ENCODE measurements at regions not wholly inside any gene's neighbourhood (a gene's known extent, or its start where the extent isn't known, plus 50 kb on each side); places are given as distances from the start of the nearest gene placed in this dataset.

- FAIRE-seq (no peak), ATAC-seq (peak; percentile 90 to 91), DNase-seq (ENCODE audit: low read depth in 1 of 2, low spot score in 1 of 2) (peak; percentile 39 to 81)
- Histone ChIP-seq H3K4me3 (peak overlapping the region; percentile 52), H3K27ac (peak overlapping the region; percentile 84 to 88), H3K4me2 (peak overlapping the region; percentile 84), H3K4me1 (peaks cover 25% of the 10 kb centered on the region), H3K9me3 (no peaks in the 10 kb centered on the region)
- WGBS (ENCODE audit: missing lambda C conversion rate): 7% methylated on average over 20 of the region's 55 CpGs
- POLR2A ChIA-PET: interaction anchor here (0.7 to 1.9 kb wide), 4 partner anchors 14 to 281 kb away, joined by 3 to 52 read pairs (median 3); partner anchors contain the start of gene SPRED1
- CTCF ChIA-PET: interaction anchor here (1.1 to 1.4 kb wide), 5 partner anchors 26 to 280 kb away, joined by 3 to 5 read pairs (median 3); no protein-coding TSS in a partner anchor
- no peak for TF ChIP-seq EP300 (IDR thresholded peaks at IDR 0.05)
- TF ChIP-seq EHF (CRISPR knock-in tag; IDR thresholded peaks at IDR 0.05): no peak
- TF ChIP-seq, protein P1, sequence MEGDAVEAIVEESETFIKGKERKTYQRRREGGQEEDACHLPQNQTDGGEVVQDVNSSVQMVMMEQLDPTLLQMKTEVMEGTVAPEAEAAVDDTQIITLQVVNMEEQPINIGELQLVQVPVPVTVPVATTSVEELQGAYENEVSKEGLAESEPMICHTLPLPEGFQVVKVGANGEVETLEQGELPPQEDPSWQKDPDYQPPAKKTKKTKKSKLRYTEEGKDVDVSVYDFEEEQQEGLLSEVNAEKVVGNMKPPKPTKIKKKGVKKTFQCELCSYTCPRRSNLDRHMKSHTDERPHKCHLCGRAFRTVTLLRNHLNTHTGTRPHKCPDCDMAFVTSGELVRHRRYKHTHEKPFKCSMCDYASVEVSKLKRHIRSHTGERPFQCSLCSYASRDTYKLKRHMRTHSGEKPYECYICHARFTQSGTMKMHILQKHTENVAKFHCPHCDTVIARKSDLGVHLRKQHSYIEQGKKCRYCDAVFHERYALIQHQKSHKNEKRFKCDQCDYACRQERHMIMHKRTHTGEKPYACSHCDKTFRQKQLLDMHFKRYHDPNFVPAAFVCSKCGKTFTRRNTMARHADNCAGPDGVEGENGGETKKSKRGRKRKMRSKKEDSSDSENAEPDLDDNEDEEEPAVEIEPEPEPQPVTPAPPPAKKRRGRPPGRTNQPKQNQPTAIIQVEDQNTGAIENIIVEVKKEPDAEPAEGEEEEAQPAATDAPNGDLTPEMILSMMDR (IDR thresholded peaks at IDR 0.05): peak; percentile 17; the same call in 1 of the 3 replicates
- peak; percentile 37; the same call in 1 of the 2 replicates for TF ChIP-seq E2F6 (IDR thresholded peaks at IDR 0.05; ENCODE audit: borderline replicate concordance, low read depth)
- TF ChIP-seq FOSB (CRISPR knock-in tag; IDR thresholded peaks at IDR 0.05): no peak
- no peak for TF ChIP-seq JUN (IDR thresholded peaks at IDR 0.05)
- no peak for TF ChIP-seq CHD4 (IDR thresholded peaks at IDR 0.05; ENCODE audit: borderline replicate concordance)
- no peak for TF ChIP-seq MAFK (IDR thresholded peaks at IDR 0.05; ENCODE audit: partially characterized antibody)
- no peak for TF ChIP-seq ESRRA (IDR thresholded peaks at IDR 0.05; ENCODE audit: borderline replicate concordance, low read length)
- TF ChIP-seq, protein P2, sequence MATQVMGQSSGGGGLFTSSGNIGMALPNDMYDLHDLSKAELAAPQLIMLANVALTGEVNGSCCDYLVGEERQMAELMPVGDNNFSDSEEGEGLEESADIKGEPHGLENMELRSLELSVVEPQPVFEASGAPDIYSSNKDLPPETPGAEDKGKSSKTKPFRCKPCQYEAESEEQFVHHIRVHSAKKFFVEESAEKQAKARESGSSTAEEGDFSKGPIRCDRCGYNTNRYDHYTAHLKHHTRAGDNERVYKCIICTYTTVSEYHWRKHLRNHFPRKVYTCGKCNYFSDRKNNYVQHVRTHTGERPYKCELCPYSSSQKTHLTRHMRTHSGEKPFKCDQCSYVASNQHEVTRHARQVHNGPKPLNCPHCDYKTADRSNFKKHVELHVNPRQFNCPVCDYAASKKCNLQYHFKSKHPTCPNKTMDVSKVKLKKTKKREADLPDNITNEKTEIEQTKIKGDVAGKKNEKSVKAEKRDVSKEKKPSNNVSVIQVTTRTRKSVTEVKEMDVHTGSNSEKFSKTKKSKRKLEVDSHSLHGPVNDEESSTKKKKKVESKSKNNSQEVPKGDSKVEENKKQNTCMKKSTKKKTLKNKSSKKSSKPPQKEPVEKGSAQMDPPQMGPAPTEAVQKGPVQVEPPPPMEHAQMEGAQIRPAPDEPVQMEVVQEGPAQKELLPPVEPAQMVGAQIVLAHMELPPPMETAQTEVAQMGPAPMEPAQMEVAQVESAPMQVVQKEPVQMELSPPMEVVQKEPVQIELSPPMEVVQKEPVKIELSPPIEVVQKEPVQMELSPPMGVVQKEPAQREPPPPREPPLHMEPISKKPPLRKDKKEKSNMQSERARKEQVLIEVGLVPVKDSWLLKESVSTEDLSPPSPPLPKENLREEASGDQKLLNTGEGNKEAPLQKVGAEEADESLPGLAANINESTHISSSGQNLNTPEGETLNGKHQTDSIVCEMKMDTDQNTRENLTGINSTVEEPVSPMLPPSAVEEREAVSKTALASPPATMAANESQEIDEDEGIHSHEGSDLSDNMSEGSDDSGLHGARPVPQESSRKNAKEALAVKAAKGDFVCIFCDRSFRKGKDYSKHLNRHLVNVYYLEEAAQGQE (IDR thresholded peaks at IDR 0.05): no peak
- TF ChIP-seq BCL3 (IDR thresholded peaks at IDR 0.05): no peak
- no peak for TF ChIP-seq JUNB (IDR thresholded peaks at IDR 0.05)
- no peak for TF ChIP-seq NR3C1 (IDR thresholded peaks at IDR 0.05)
- TF ChIP-seq EHMT2 (IDR thresholded peaks at IDR 0.05; ENCODE audit: low read depth): no peak
- no peak for TF ChIP-seq ZSCAN20 (CRISPR knock-in tag; IDR thresholded peaks at IDR 0.05)
- no peak for TF ChIP-seq ATOH8 (CRISPR knock-in tag; IDR thresholded peaks at IDR 0.05; ENCODE audit: low read depth)
- TF ChIP-seq, protein P3, sequence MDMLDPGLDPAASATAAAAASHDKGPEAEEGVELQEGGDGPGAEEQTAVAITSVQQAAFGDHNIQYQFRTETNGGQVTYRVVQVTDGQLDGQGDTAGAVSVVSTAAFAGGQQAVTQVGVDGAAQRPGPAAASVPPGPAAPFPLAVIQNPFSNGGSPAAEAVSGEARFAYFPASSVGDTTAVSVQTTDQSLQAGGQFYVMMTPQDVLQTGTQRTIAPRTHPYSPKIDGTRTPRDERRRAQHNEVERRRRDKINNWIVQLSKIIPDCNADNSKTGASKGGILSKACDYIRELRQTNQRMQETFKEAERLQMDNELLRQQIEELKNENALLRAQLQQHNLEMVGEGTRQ (IDR thresholded peaks at IDR 0.05): no peak
- no peak for TF ChIP-seq ZFP36 (IDR thresholded peaks at IDR 0.05; ENCODE audit: borderline replicate concordance, partially characterized antibody)
- TF ChIP-seq CHD2 (IDR thresholded peaks at IDR 0.05; ENCODE audit: low read length, partially characterized antibody): no peak
- TF ChIP-seq SREBF2 (IDR thresholded peaks at IDR 0.05): no peak
- TF ChIP-seq TFCP2L1 (CRISPR knock-in tag; IDR thresholded peaks at IDR 0.05): no peak
- no peak for TF ChIP-seq RFX5 (IDR thresholded peaks at IDR 0.05)
- no peak for TF ChIP-seq TP53 (CRISPR knock-in tag; IDR thresholded peaks at IDR 0.05)
- TF ChIP-seq CEBPB (IDR thresholded peaks at IDR 0.05): no peak
- no peak for TF ChIP-seq CBX8 (IDR thresholded peaks at IDR 0.05)
- TF ChIP-seq POLR2AphosphoS2 (conservative IDR thresholded peaks at IDR 0.05; ENCODE audit: low read length): no peak
- no peak for TF ChIP-seq NPAS2 (CRISPR knock-in tag; IDR thresholded peaks at IDR 0.05; ENCODE audit: borderline replicate concordance)
- no peak for TF ChIP-seq HOXA7 (CRISPR knock-in tag; IDR thresholded peaks at IDR 0.05)
- peak; percentile 21; the same call in 1 of the 2 replicates for TF ChIP-seq POLR2A (IDR thresholded peaks at IDR 0.05; ENCODE audit: low read length)
- TF ChIP-seq RARB (CRISPR knock-in tag; IDR thresholded peaks at IDR 0.05): no peak
- no peak for TF ChIP-seq RCOR1 (IDR thresholded peaks at IDR 0.05; ENCODE audit: low read depth, low read length)
- TF ChIP-seq MAZ (IDR thresholded peaks at IDR 0.05; ENCODE audit: borderline replicate concordance, low read depth, low read length): no peak
- no peak for TF ChIP-seq CBX2 (IDR thresholded peaks at IDR 0.05; ENCODE audit: borderline replicate concordance, low read depth)
Measured at GRCh38 chr15:38072348-38073177, 138.1 kb downstream of the TMCO5A start.
